ENCODE measurements at regions not wholly inside any gene's neighbourhood (a gene's known extent, or its start where the extent isn't known, plus 50 kb on each side); places are given as distances from the start of the nearest gene placed in this dataset.
"Not testable (repeated sequence)": the region's sequence is repeated elsewhere in the genome, so short reads cannot be mapped to it uniquely, and the experiment has no call there.

DNA sequence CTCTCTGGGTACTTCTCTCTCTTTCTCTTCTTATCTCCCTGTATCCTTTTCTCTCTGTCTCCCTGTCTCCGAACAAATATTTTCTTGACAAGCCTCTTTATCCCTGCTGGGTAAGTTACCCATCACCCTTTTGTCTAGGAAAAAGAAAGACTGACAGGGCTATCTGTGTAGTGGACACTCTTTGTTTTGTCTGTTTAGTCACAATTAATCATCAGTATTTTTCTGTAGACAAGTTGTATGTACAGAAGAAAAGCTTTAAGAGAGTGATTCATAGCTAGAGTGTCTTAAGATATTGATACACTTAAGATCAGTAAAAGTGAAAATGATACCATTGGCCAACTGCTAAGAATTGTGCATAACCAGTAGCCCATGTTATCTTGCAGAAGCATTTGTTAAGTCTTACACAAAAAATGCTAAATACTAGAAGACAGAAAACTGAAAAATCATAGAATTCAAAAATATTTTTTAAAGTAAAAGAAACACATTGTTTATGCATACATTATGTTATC lies 1043.8 kb upstream of the EDIL3 start:
- DNase-seq = no peak

GRCh38 chr5:85431726-85432125 lies 1047.0 kb upstream of the EDIL3 start:
- not testable (repeated sequence) for DNase-seq

DNA sequence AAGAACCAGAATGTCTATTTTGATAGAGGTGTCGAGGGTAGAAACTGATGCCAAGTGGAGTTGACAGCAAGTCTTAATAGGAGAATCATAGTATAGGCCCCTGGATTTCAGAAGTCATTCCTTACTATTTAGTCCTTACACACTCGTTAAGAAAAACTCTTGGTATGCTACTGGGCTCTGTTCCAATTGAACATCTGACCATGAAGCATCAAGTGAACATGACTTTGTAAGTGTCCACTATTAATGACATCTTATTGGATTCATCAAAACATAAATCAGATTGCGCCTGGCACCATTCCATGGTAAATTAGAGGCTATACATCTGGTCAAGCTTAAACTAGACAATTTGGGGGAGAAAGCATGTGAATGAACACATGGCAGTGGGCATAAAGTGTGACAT lies 1056.5 kb upstream of the EDIL3 start:
- no peak for DNase-seq

DNA sequence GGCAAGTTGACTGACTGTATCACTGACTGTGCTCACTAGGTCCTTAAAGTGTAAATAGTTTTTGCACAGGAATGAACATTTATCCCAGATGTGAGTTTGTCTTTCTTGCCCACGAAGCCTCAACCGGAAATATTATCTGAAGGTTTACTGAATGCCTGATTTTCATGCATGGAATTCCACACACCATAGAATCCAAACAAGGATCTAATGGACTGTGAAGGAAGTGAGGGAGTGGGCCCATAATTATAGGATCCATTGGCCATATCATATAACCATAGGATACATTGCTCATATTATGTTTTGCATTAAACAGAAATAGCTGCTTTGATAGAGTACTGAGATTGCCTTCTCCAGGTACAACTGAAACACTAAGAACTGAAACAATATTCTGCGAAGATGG lies 1057.2 kb upstream of the EDIL3 start:
- DNase-seq = no peak

DNA sequence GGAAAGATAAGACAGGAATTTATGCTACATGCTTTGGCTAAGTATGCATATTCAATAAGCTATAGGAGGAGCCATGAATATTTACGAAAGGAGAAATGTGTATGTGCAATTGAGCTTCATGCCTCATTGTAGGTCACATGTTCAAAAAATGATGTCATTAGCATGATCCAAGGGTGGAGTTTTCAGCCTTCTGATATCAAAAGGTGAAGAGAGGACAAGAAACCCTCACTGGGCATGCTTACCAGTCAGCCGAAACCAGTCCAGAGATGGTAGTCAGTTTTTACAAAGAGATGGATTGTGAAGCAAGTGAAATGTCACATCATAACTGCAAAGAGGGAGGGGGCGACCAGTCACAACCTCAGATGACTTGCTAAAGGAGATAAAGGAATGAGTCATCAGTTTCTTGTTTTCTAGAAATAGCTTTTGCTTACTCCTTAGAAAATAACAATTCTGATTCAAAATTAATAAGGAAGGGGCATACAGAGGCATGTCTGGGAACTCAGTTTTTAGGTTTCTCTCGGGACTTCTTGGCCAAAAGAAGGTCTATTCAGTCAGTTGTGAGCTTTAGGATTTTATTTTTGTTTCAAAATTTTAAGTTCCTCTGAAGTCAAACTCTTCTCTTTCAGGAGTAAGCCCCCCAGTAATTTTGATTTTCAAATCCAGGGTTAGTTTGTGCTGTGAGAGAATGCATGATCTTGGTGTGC lies 1067.8 kb upstream of the EDIL3 start:
- DNase-seq = no peak

DNA sequence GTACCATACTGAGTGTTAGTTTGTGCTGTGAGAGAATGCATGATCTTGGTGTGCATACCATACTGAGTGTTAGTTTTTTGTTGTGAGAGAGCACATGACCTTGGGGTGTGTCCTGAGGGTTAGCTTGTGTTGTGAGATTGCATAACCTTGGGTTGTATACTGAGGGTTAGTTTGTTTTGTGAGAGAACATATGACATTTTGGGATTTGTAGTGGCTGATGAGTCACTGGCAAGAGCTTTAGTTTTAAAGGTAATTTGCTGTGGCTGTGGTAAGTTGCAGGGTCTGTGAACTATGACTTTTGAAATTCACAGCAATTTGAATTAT lies 1068.3 kb upstream of the EDIL3 start:
- no peak for DNase-seq

DNA sequence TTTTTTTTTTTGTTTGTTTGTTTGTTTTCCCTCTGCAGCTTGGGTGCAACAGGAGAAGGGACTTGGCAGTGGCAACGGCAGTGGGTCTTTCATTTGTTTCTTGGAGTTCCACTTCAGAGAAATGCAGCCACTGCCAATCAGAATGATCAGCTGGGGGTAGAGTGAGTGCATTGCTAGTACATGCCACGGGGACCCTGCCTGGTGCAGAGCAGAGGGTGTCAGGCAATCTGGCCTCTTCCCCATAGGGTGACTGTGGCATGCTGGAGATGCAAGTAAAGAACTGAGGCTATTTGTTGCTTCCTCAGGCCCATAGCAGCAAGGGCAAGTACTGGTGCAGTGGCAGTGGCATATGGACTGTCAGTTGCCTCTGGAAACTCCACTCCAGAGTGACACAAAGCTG lies 1073.6 kb upstream of the EDIL3 start:
- DNase-seq = no peak

GRCh38 chr5:85462957-85463356 lies 1078.3 kb upstream of the EDIL3 start:
- no peak for DNase-seq

- DNase-seq = no peak
Observed at GRCh38 chr5:85466423-85466822, 1081.7 kb upstream of the EDIL3 start.

- no peak for DNase-seq
Observed at GRCh38 chr5:85472749-85473148, 1088.1 kb upstream of the EDIL3 start.

GRCh38 chr5:85475151-85475550 lies 1090.5 kb upstream of the EDIL3 start:
- DNase-seq = not testable (repeated sequence)

GRCh38 chr5:85476617-85477016 lies 1091.9 kb upstream of the EDIL3 start:
- no peak for DNase-seq

- DNase-seq = no peak
Observed at GRCh38 chr5:85479849-85480248, 1095.2 kb upstream of the EDIL3 start.

DNA sequence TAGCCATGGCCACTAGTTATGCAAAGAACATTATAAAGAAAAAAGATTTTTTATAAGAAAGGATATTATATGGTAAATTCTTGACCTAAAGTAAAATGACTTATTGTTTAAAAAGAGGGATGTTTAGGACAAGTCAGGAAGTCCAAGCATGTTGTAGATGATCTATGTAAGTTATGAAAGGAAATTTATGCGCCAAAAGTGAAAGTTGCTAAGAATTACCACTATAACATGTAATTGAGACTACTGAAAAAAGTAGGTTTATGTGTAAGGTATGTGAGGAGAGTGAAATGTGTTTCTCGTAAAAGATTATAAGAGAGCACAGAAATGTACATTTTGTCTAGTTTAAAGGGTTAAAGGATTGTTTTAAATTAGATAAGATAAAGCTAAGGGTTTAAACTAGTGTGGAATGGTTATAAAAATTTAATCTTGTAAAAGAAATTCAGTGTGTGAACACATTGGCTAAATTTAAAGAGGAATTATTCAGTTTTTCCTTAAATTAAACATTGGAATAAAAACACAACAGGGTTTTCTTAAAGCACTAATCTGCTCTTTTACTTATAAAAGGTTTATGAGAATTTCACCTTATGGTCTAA lies 1100.4 kb upstream of the EDIL3 start:
- peak; percentile 1 for DNase-seq

DNA sequence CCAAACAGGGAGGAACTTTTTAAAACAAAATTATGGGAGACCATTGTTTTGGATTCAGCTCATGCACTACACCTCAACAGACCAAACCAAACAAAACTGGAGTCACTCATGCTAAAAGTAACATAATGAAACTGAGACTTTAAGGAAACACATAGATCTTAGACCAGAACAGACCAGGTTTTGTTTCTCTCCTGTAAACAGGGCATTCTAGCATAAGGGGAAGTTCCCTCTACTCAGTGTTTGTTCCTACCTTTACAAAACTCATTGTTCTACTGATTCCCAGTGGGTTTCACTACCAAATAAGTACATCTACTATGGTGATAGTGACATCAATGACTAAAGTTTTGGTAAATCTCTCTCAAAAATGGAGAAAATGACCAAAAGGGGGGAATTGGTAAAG lies 1103.6 kb upstream of the EDIL3 start:
- no peak for DNase-seq

GRCh38 chr5:85500869-85501268 lies 1116.2 kb upstream of the EDIL3 start:
- DNase-seq = no peak

GRCh38 chr5:85512896-85513295 lies 1104.8 kb upstream of the COX7C start:
- no peak for DNase-seq

- DNase-seq = no peak
Observed at GRCh38 chr5:85515588-85515987, 1102.2 kb upstream of the COX7C start.

DNA sequence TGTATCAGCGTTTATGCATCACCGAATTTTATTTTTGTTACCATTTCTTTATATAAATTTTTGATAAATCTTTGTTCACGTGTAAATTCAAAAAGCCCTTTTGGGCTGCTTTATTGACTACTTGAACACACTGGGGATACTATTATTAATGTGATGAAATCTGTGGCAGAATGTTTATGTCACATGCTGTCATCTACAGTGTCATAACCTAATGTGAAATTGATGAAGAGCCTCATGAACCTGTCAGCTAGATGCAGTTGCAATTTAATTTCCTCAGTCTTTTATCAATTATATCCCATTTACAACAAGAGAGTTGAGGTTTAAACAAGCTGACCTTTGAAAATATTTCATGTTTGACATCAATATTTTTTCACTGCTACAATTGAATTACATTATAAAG lies 1100.4 kb upstream of the COX7C start:
- DNase-seq = no peak

- DNase-seq = peak; percentile 24
Observed at GRCh38 chr5:85533341-85534047, 1084.2 kb upstream of the COX7C start.

DNA sequence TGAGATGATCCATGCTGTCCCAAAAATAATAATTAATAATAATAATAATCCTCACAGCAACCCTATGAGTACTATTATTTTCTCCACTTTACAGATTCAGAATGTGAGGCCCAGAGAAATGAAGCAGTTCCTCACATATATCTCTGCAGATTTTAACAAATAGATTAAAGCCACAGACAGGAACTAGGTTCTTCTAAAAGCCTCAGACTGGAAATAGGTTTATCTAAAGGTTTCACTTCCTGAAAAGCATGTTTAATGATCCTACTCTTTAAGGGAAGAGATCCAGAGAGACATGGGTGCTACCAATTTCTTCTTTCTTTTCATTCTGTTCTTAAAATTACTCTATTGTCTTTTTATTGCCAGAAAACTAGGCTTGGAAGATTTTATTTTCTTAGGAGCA lies 1079.4 kb upstream of the COX7C start:
- no peak for DNase-seq

DNA sequence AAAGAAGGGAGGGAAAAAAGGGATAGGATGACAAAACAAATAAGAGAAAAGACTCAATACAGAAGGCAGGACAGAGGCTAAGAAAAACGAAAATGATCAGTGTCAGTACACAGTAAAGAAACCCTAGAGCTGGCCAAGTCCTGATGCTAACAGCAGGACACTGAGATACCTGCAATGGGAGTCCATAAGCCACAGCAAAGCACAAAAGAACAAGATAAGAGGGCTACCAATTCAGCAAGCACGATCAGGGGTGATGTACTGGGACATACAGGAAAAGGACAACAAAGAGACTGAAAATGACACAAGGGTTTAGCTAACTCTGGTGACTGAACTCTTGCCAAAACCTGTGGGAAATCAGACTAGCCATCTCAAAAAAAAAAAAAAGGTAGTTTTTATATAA lies 1072.6 kb upstream of the COX7C start:
- no peak for DNase-seq

GRCh38 chr5:85549229-85549628 lies 1068.5 kb upstream of the COX7C start:
- no peak for DNase-seq

DNA sequence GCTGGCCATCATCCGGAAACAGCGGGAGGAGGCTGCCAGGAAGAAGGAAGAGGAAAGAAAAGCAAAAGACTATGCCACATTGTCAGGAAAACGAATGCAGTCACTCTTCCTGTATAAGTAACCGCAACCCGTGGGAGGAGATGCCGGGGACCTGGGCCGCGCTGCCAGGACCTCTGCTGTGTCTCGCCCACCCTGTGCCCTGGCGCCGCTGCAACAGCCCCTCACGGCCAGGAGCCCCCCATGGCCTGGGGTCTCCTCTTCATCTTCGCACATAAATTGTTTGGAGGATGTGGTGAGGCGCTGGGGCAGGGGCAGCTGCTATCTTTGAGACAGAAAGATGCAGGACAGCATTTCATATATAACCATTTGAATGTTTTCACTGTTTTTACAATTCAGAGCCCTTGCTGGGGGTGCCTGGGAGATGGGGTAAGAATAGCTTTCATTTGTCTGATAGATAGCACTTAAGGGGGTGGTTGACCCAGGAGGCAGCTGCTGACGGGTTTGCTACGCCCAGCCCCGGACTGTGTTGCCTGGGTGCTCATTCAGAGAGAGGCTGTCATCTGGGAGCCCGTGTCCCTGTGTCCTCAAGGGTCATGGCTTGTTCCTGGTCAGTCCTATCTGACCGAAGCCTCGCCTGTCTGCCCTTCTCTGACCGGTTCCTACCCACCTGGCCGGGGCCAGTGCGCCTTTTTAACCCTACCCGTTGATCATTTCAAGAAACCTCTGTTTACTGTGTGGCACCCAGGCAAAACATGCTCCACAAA lies 1067.7 kb upstream of the COX7C start:
- DNase-seq = no peak

All from NCI-H2171 treated with DMSO at 0.1 percent for 48 hours (cell line).